Hepatocyte (in vitro differentiated cells): ENCODE measurements at regions not wholly inside any gene's neighbourhood (a gene's known extent, or its start where the extent isn't known, plus 50 kb on each side); places are given as distances from the start of the nearest gene placed in this dataset.
"Not testable (repeated sequence)": the region's sequence is repeated elsewhere in the genome, so short reads cannot be mapped to it uniquely, and the experiment has no call there.

Experiments
- DNase-seq: peaks from one replicate; pipeline ENCODE4 v3.0.0-alpha.2; 2016; ENCODE audit warnings: low spot score
- H2AFZ ChIP-seq: fragments of 200-600 bp; sonication (generic); 2 replicates; pipeline ENCODE4 v1.6.0; 2016; ENCODE audit warnings: antibody characterized with exemption, mild to moderate bottlenecking
- H3K27ac ChIP-seq: fragments of 200-600 bp; sonication (generic); 2 replicates; pipeline ENCODE4 v1.5.1; 2016; ENCODE audit warnings: mild to moderate bottlenecking
- H3K27me3 ChIP-seq: fragments of 200-600 bp; sonication (generic); 2 replicates; pipeline ENCODE4 v1.6.1; 2016
- H3K36me3 ChIP-seq: fragments of 200-600 bp; sonication (generic); replicated peaks from 2 replicates; pipeline ENCODE4 v1.5.1; 2016; ENCODE audit warnings: low read depth; ENCODE audit not compliant: insufficient read depth
- H3K4me1 ChIP-seq: fragments of 200-600 bp; sonication (generic); 2 replicates; pipeline ENCODE4 v1.5.1; 2016; ENCODE audit warnings: mild to moderate bottlenecking, moderate library complexity; ENCODE audit not compliant: insufficient read depth
- H3K4me2 ChIP-seq: fragments of 200-600 bp; sonication (generic); 2 replicates; pipeline ENCODE4 v1.6.0; 2016
- H3K4me3 ChIP-seq: fragments of 200-600 bp; sonication (generic); 2 replicates; pipeline ENCODE4 v1.5.1; 2016; ENCODE audit warnings: mild to moderate bottlenecking
- H3K79me2 ChIP-seq: fragments of 200-600 bp; sonication (generic); 2 replicates; pipeline ENCODE4 v1.6.0; 2017; ENCODE audit warnings: mild to moderate bottlenecking
- H3K9me2 ChIP-seq: fragments of 200-600 bp; sonication (generic); replicated peaks from 2 replicates; pipeline ENCODE4 v1.6.0; 2017; ENCODE audit warnings: mild to moderate bottlenecking; ENCODE audit not compliant: insufficient read depth
- H3K9me3 ChIP-seq: fragments of 200-600 bp; sonication (generic); 2 replicates; pipeline ENCODE4 v1.5.1; 2016; ENCODE audit warnings: low read depth, mild to moderate bottlenecking
- H4K20me1 ChIP-seq: fragments of 200-600 bp; sonication (generic); 2 replicates; pipeline ENCODE4 v1.6.0; 2016; ENCODE audit warnings: mild to moderate bottlenecking; ENCODE audit not compliant: insufficient read depth, poor library complexity, severe bottlenecking
- EZH2 ChIP-seq: fragments of 200-600 bp; sonication (generic); IDR thresholded peaks from 2 replicates; pipeline ENCODE4 v1.6.1; 2016; ENCODE audit warnings: antibody characterized with exemption, mild to moderate bottlenecking, borderline replicate concordance
- EZH2phosphoT487 ChIP-seq: fragments of 200-600 bp; sonication (generic); IDR thresholded peaks from one replicate; pipeline ENCODE4 v1.6.1; 2018; ENCODE audit warnings: antibody characterized with exemption, mild to moderate bottlenecking, low read depth, moderate library complexity; ENCODE audit not compliant: unreplicated experiment, severe bottlenecking
- WGBS: methylation state at CpG from one replicate; pipeline ENCODE4 v1.1.6; 2016; ENCODE audit warnings: low lambda C conversion rate; ENCODE audit errors: missing lambda C conversion rate; 5-methylcytosine and 5-hydroxymethylcytosine counted together
- TF ChIP-seq, protein P1 (sequence below): fragments of 200-600 bp; sonication (generic); IDR thresholded peaks from 2 replicates; pipeline ENCODE4 v1.5.1; 2016; ENCODE audit warnings: antibody characterized with exemption, mild to moderate bottlenecking; ENCODE audit not compliant: poor library complexity

DNA sequence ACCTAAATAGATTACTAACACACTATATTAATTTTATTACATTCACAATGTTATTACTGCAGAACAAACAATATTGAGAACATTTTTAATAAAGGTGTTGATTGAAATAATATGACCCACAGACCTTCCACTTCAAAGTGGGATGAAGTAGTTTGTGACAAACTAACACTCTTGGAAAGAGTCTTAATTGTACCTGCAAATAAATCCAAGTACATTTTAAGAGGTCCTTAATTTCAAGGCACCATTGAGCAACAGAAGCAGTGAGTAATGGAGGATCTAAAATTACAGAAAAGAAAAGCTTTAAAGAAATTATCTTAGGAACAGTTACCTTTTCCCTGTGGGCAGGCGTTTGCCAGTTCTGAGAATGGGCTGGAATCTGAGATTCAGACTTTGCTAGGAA is 140.2 kb downstream of the MMUT start:
- H3K4me2 ChIP-seq, result no peak overlapping the region
- H3K9me3 ChIP-seq, result no peaks in the 10 kb centered on the region
- no peaks in the 10 kb centered on the region for H3K4me1 ChIP-seq
- no peak overlapping the region for H3K4me3 ChIP-seq
- no peak for DNase-seq
- H2AFZ ChIP-seq, result no peak overlapping the region
- TF ChIP-seq, protein P1, sequence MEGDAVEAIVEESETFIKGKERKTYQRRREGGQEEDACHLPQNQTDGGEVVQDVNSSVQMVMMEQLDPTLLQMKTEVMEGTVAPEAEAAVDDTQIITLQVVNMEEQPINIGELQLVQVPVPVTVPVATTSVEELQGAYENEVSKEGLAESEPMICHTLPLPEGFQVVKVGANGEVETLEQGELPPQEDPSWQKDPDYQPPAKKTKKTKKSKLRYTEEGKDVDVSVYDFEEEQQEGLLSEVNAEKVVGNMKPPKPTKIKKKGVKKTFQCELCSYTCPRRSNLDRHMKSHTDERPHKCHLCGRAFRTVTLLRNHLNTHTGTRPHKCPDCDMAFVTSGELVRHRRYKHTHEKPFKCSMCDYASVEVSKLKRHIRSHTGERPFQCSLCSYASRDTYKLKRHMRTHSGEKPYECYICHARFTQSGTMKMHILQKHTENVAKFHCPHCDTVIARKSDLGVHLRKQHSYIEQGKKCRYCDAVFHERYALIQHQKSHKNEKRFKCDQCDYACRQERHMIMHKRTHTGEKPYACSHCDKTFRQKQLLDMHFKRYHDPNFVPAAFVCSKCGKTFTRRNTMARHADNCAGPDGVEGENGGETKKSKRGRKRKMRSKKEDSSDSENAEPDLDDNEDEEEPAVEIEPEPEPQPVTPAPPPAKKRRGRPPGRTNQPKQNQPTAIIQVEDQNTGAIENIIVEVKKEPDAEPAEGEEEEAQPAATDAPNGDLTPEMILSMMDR, result no peak
- TF ChIP-seq EZH2 (no peak), EZH2phosphoT487 (no peak)
- H3K9me2 ChIP-seq, result no peaks in the 10 kb centered on the region
- H3K27ac ChIP-seq, result no peak overlapping the region
- H3K79me2 ChIP-seq, result no peaks in the 10 kb centered on the region
- 75% methylated on average over 1 of the region's 1 CpG for whole genome bisulfite sequencing
- H3K27me3 ChIP-seq, result no peaks in the 10 kb centered on the region
- H3K36me3 ChIP-seq, result no peaks in the 10 kb centered on the region
- no peaks in the 10 kb centered on the region for H4K20me1 ChIP-seq

DNA sequence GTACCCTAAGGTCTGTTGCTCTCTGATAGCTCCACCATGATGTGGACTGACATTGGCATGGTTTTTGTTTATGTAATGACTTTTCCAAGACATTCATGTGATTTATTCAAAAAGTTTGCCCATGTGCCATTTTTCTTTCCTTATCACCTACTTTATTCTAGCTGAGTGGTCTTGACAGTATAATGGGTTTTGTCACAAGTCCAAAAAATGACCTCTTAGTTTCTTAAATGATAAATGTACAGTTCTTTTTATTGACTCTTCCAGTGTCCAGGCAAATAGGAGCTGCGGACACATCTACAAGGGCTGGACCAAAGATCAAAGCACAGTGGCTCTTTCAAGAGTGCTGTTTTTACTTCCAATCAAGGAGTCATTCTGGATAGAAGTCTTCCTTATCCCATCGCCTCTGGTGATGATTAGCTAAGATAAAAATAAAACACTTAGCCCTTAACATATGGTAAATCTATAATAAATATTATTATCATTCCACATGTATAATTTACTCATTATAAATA is 141.4 kb downstream of the MMUT start:
- no peaks in the 10 kb centered on the region for H3K79me2 ChIP-seq
- H3K36me3 ChIP-seq, result no peaks in the 10 kb centered on the region
- H3K27me3 ChIP-seq, result no peaks in the 10 kb centered on the region
- DNase-seq, result no peak
- TF ChIP-seq EZH2 (no peak), EZH2phosphoT487 (no peak)
- TF ChIP-seq, protein P1, result no peak
- no peak overlapping the region for H3K4me2 ChIP-seq
- no peaks in the 10 kb centered on the region for H3K9me3 ChIP-seq
- H3K4me1 ChIP-seq, result no peaks in the 10 kb centered on the region
- H3K4me3 ChIP-seq, result no peak overlapping the region
- no peaks in the 10 kb centered on the region for H4K20me1 ChIP-seq
- H2AFZ ChIP-seq, result no peak overlapping the region
- no peaks in the 10 kb centered on the region for H3K9me2 ChIP-seq
- 47% methylated on average over 2 of the region's 2 CpGs for WGBS
- no peak overlapping the region for H3K27ac ChIP-seq

DNA sequence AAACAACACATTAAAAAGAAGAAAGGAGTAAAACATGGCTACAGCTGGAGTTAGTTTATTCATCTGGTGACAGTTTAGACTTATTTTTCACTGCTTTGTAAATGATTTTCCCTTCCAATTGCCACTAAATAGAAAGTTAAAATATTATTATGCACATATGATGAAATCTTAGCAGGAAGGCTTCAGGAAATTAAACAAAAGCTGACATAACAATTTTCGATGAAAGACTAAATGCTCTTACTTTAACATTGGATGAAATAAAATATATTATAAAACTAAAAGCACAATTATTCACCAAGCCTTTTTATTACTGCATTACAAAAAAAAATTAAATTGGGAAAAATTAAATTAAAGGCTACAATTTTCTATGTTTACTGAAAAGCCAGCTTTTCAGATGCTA is 158.0 kb downstream of the MMUT start:
- 69% methylated on average over 1 of the region's 1 CpG for WGBS
- DNase-seq, result no peak
- Histone ChIP-seq H4K20me1 (no peaks in the 10 kb centered on the region), H3K79me2 (no peaks in the 10 kb centered on the region), H3K9me2 (no peaks in the 10 kb centered on the region), H3K27me3 (no peaks in the 10 kb centered on the region), H3K4me3 (no peak overlapping the region), H3K27ac (no peak overlapping the region), H3K4me1 (no peaks in the 10 kb centered on the region), H3K9me3 (no peaks in the 10 kb centered on the region), H3K36me3 (no peaks in the 10 kb centered on the region), H3K4me2 (no peak overlapping the region), H2AFZ (no peak overlapping the region)
- TF ChIP-seq EZH2phosphoT487 (no peak), EZH2 (no peak)
- TF ChIP-seq, protein P1, result no peak

DNA sequence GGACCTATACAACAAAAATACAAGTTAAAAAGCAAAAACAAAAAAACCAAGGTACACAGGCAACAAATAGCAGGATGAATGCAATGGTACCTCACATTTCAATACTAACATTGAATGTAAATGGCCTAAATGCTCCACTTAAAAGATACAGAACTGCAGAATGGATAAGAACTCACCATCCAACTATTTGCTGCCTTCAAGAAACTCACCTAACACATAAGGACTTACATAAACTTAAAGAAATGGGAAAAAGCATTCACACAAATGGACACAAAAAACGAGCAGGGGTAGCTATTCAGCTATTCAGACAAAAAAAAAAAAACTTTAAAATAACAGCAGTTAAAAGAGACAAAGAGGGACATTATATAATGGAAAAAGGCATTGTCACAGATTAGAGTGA is 158.7 kb downstream of the MMUT start:
- DNase-seq, result not testable (repeated sequence)

More for the DNA sequence above, 158.7 kb downstream of the MMUT start:
- H3K36me3 ChIP-seq, H3K4me2 ChIP-seq, H3K79me2 ChIP-seq, H3K9me3 ChIP-seq, H3K27me3 ChIP-seq, H4K20me1 ChIP-seq, H3K4me1 ChIP-seq, H3K27ac ChIP-seq, H3K4me3 ChIP-seq, H3K9me2 ChIP-seq, H2AFZ ChIP-seq: not testable (repeated sequence)
- 71% methylated on average over 1 of the region's 1 CpG for WGBS
